GM19468 (cell line): ENCODE measurements at regions not wholly inside any gene's neighbourhood (a gene's known extent, or its start where the extent isn't known, plus 50 kb on each side); places are given as distances from the start of the nearest gene placed in this dataset.
"Not testable (repeated sequence)": the region's sequence is repeated elsewhere in the genome, so short reads cannot be mapped to it uniquely, and the experiment has no call there.

ENCODE experiments used
- ATAC-seq: cut with Tn5 transposase; IDR thresholded peaks from one replicate; pipeline ENCODE4 v1.9.1; 2021; ENCODE audit warnings: mild to moderate bottlenecking, moderate library complexity, moderate number of reproducible peaks; ENCODE audit not compliant: unreplicated experiment; ENCODE audit errors: extremely low read depth

- ATAC-seq: no peak
Observed at GRCh38 chr7:131655447-131655846, 99.0 kb upstream of the PODXL start.

GRCh38 chr7:131654668-131655326, 98.4 kb upstream of the PODXL start:
- ATAC-seq: peak; percentile 76

- ATAC-seq: no peak
Observed at GRCh38 chr7:131654249-131654558, 97.8 kb upstream of the PODXL start.

GRCh38 chr7:131653418-131654248, 97.2 kb upstream of the PODXL start:
- no peak for ATAC-seq

GRCh38 chr7:131652934-131653333, 96.5 kb upstream of the PODXL start:
- no peak for ATAC-seq

DNA sequence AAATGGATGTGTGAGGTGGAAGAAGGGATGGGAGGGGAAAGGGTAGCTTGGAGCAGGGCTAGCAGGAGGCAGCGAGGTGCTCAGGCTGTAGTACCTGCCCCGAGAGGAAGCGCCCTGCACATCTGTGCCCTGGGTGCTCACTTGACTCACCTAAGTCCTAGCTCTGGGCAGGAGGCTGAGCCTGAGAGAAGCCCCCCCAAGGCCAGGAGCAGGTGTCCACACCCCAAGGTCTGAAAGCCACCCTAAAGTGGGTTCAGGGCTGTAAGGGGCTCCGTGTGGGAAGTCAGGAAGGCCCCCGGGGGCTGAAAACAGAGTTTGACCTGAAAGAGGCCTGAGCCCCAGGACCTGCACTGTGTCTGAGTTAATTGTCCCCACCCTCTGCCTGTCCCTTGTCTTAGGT, 95.8 kb upstream of the PODXL start:
- ATAC-seq: no peak

- no peak for ATAC-seq
Observed at GRCh38 chr7:131649879-131650278, 93.5 kb upstream of the PODXL start.

- ATAC-seq: no peak
Observed at GRCh38 chr7:131649003-131649541, 92.6 kb upstream of the PODXL start.

DNA sequence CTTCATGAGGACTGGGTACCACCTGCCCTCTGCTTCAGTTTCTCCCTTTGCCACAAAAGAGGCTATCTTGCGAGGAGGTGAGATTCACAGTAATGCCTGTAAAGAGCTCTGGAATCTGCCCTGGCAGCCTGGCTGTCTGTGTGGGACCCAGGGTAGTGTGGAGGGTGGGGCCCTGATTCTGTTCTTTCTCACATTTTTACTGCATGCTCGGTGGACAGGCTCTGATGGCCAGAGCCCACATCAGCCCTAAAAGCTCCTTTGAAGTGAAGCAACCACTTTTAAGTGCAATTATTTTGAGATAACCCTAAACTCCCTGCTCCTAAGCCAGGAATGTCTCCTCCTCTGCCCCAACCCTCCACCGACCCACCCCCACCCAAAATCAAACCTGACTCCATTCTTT, 92.1 kb upstream of the PODXL start:
- no peak for ATAC-seq

DNA sequence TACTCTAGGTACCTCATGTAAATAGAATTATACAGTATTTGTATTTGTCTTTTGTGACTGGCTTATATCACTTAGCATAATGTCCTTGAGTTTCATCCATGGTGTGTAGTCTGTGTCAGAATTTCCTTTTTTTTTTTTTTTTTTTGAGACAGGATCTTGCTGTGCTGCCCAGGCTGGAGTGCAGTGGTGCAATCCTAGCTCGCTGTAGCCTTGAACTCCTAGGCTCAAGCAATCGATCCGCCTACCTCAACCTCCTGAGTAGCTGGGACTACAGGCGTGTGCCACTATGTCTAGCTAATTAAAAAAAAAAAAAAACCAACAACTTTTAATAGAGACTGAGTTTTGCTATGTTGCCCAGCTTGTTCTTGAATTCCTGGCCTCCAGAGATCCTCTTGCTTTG, 89.8 kb upstream of the PODXL start:
- no peak for ATAC-seq

DNA sequence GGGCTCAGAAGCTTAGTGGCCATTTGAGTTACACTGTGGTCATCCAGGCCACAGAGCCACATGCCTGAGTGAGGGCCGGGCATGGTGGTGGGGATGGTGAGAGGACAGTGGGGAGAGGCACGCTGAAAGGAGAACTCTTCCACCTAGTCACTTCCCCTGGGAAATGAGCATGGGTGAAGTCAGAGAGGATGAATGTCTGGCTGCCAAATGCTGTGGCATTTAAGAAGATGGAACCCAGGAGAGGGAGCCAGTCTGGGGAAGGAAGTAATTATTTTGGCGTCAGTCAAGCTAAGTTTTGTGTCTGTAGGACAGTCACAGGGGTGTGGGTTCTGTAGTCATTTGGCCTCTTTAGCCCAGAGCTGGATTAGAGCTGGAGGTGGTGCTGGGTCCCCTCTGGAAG, 86.0 kb upstream of the PODXL start:
- no peak for ATAC-seq

DNA sequence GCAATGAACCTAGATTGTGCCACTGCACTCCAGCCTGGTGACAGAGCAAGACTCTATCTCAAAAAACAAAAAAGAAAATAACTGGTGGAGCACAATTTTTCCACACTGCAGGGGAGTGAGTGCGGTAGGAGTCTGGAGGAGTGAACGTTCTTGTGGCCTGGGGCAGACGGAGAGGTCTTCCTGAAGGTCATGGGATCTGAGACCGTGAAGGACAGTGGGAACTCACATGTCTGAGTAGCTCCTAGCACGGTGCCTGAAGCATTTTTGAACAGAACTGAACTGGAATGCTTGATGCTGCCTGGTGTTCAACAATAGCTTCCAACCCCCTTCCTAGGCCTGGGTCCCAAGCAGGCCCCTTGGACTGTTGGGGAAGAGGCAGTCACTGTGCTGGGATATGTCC, 84.3 kb upstream of the PODXL start:
- no peak for ATAC-seq

DNA sequence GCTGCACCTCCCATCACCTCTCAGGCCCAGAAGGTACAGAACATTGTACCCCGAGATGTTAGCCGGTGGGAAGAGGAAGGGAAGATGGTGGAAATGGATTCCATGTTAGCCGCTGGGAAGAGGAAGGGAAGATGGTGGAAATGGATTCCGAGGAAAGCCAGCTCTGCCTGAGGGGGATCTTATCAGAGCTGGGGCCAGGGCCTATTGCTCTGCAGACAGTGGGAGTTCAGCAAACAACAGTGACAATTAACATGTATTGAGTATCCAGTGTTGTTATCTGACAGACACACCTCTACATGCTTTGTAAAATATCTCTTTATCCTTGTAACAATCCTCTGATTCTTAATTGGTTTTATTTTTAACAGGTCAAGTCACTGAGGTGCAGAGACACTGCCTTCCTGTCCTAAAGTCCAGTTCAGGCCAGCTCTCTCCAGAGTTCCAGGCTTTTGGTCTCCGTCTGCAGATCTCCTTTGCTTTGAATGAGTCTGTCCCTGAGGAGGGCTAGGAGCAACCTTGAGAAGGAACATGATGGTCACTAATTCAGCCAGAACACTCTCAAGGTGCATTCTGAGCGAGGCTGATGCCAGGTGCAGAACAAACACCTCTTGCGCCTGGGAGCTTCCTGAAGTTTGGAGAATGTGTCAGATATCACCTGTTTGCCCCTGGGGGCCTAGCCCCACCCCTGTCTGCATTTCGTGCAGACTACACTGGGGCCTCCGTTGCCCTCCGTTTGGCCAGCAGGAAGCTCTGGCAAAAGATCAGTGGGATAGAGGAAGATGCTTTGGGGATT, 82.4 kb upstream of the PODXL start:
- ATAC-seq: no peak

GRCh38 chr7:131637859-131638258, 81.4 kb upstream of the PODXL start:
- ATAC-seq: no peak

- no peak for ATAC-seq
Observed at GRCh38 chr7:131636092-131636491, 79.7 kb upstream of the PODXL start.

- ATAC-seq: not testable (repeated sequence)
Observed at GRCh38 chr7:131634197-131634596, 77.8 kb upstream of the PODXL start.

- no peak for ATAC-seq
Observed at GRCh38 chr7:131633342-131633843, 77.0 kb upstream of the PODXL start.

GRCh38 chr7:131630427-131630826, 74.0 kb upstream of the PODXL start:
- ATAC-seq: no peak

GRCh38 chr7:131629217-131629882, 72.9 kb upstream of the PODXL start:
- ATAC-seq: no peak

DNA sequence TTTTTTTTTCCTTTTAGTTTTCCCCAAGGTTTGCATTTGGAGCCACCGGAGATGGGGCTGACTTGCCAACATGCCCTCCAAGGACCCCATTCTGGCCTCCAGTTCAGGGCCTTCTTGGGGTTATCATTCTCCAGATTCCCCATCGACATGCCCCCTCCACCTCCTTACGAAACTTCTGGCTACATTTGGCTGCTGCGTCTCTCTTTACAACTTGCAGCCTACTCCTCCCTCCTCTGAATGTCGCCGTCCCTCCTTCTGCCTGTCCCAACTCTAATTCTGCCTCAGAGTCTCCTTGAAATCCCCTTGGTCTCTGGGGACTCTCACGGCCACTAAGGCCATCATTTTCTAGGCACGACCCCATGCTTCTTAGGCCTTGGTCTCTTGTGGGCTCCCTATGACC, 72.2 kb upstream of the PODXL start:
- no peak for ATAC-seq
